ENCODE measurements at regions not wholly inside any gene's neighbourhood (a gene's known extent, or its start where the extent isn't known, plus 50 kb on each side); places are given as distances from the start of the nearest gene placed in this dataset.
"Not testable (repeated sequence)": the region's sequence is repeated elsewhere in the genome, so short reads cannot be mapped to it uniquely, and the experiment has no call there.

DNA sequence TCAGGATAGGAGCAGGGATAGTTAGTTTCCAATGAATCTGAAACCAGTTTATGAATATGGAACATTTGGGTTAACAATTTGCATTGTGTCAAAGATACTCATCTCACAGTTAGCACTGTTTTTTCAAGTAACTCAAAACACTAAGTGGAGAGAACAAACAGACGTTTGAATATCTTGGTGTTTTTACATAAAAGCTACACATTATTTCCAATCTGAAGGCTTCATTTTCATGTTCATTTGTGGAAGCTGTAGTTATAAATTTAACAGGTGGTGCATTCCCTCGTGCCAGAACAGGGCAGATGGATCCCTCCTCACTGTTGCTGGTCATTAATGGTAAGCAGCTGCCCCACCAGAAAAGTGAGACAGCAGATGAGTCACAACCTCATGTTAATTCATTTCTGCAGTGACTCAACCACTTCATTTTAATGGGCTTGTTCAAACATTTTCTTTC, 286.9 kb downstream of the TMX3 start:
- peak; percentile 69 for DNase-seq

DNA sequence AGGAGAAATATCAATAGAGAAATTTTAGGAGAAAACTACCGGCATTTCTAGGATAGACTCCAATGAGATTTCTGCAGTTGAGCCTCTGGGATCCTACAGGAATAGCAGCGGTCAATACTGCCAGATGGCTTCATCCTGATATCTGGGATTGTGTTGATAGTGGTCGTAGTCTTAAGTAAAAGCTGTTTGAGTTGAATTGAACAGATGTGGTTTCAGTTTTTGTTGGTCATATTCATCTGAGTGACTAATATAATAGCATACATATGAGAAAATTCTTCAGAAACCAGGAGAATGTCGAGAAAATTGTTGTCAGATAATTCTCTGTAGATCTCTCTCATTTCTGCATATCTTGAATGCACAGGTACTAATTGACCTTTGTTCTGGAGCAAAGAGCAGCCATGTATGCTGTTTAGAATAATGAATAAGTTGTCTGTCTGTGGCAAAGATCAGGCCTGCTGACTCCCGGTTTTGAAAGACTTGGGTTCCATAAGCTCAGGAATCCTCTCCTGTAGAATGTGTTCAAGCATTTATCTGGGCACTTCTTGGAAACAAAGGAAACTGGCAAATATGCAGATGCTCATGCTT, 288.1 kb downstream of the TMX3 start:
- peak; percentile 42 for DNase-seq

DNA sequence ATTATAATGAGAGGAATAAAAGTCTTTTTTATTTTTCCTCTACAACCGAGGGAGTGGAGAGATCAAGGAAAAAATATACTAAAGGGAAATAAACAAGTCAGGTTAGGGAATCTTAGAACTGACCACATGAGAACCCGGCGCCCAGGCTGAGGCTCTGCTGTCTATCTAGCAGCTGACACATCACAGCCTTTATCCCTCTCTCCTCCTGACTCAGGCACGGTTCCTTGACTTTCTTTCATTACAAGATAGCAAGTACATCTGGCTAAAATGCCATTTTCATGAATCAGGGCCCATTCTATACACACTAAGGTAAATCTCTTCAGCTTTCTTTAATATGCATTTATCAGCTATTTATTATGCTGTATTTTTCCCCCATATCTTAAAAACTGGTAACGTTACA, 296.0 kb downstream of the TMX3 start:
- no peak for DNase-seq

DNA sequence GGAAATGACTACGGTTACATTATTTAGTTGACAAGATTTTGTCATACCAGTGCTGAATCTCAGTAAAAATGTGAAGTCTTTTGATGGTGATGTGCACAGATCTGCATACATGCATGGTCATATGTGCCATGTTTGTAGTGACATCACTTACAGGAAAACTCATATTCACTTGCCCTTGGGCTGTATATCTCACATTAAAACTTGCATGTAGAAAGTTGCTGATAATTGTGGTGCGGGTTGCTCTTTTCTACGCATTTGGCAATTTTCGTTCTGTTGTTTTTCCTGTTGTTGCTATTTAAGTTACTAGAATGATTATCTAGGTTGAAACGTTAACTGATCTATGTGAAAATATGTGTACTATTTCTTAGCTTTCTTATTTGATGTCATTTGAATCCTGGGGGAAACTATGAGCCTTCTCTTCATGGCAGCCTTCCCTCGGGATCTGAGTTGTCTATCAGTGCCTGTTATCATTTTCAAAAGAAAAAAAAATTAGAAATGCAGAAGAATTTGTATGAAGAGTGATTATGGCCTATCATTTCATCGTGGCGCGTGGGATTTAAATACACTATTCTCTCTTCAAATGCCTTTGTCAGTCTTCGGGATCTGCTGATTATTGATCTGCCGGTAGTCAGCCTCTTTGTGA, 296.6 kb downstream of the TMX3 start:
- DNase-seq: no peak

DNA sequence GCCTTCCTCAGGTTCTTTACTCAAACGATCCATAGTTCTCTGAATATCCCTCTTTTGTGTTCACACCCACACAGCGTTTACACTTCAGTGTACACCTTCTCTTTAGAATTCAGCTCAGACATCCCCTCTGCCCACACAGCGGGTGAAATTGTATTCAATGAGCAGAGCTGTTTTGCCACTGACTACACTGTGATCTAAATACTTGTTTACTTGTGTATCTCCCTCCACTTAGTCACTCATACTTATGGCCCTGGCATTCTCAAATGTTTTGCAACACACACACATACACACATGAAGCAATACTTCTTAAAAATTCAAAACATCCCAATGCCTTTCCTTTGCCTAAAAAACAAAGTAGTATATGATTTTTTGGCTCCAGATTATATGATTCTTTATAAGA, 297.1 kb downstream of the TMX3 start:
- DNase-seq: no peak

DNA sequence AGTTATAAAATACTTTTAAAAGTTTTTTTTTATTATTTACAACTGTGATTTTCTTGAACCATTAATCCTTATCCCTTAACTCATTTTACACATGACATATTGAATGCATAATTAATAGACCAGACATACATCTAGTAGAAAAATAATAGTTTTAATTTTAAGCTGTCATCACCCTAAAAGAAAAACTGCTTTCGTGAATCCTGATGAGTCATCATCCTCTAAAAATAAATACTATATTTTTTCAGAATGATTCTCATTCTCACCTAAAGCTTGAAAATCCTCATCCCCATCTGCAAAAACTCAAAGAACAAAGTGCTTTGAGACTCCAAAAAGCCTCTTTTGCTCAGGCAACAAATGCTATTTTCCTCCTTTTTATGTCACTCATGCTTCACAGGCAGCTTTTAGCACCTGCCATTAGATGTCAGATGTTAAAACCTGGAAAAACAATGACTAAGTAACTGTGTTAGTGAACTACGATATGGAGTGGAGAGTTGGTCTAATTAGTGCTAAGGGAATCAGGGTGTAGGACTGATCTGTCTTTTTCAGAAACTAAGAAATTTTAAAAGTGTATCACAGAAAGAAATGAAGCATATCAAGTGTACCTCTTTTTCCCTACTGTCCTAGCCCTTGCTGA, 297.6 kb downstream of the TMX3 start:
- no peak for DNase-seq

DNA sequence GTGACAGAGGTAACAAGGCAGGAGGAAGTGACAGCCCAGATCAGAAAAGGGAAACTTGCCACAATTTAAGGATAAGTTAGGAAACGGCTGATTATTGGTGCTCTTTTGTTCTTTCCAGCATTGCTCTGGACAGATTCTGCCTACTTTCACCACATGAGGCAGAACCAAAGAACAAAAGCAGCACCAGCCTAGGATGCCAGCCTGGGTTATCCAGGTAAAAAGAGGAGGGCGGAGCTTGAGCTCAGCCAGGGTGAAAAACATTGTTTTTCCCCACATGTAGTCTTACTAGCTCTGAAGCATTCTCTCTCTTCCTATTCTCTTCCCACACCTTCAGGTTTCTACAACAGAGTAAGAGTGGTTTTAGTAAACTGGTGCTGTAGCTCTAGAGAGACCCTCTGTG, 300.5 kb downstream of the TMX3 start:
- no peak for DNase-seq

DNA sequence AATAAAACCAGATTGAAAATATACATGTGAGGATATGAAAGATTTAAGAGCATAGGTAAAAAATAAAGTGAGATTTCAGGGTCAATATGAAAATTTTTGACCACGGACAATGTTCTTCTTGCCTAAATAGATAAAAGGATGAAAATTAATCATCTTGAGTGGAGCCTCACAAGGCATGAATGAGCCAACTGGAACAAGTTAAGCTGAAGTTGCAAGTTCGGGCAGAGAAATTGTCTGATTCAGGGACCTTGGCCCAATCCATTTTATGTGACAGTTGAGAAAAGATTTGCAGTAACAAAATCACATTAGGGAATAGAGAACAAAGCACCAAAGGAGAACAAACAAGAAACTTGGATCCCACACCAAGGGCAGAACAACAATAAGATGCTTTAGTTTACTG, 305.3 kb downstream of the TMX3 start:
- no peak for DNase-seq

DNA sequence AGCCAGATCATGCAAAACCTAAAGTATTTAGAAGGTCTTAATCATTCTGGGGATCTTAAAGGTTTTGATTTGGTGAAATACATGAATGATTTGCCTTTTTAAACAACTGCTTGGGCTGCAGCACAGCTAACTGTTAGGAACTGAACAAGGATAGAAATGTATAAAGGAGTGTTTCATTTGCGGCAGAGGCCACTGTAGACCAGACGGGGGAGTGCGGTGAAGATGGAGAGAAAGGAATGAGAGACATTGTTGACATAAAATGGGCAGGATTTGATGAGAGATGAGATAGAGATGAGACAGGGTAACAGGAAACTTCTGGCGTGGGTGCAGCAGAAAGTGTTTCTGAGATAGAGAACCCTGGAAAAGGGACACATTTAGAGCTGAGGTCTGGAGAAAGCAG, 308.1 kb downstream of the TMX3 start:
- no peak for DNase-seq

DNA sequence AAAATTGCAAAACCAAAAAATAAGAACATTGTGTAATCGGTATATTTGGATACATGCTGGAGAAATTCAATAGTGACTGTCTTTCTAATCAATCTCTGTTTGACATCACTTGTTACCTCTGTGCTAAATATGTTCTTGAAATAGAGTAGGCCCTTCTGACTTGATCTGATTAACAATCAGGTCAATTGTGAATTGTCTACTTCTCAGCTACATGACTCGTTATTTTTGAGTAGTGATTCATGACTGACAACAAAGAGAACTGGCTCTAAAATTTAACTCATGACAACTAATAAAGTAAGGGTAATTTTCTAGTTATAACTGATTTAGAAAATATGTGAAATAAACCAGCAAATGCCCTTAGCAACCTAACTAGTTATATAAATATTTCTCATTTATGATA, 312.1 kb downstream of the TMX3 start:
- no peak for DNase-seq

DNA sequence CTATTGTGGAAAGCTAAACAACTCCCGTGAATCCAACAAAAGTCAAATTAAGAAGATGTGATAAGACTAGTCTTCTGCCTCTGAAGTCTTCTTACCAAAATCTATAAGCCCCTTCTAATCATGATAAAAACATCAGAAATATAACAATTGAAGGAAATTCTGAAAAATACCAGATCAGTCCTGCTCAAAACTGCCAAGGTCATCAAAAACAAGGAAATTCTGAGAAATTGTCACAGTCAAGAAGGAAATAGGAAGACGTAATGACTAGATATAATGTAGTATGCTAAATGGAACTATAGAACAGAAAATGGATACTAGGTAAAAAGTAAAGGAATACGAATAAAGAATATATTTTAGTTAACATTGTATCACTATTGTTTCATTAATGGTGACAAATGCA, 314.0 kb downstream of the TMX3 start:
- no peak for DNase-seq

DNA sequence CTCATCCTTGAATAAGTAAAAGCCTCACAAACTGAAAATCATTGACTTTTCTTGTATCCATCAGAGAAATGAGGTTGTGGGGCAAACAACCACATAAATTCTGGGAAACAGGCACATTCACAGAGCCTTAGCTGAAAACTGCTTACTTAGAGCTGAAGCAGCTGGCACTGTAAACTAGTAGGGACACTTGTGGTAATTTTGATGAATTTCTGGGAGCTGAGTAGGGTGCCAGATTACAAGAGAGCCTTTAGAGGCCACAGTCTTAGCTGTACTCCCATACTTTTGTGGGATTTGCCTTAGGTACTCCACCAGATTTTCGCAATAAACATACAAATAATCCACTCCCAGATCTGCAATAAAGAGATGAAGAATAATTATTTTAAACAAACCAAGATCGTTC, 315.2 kb downstream of the TMX3 start:
- DNase-seq: peak; percentile 13

DNA sequence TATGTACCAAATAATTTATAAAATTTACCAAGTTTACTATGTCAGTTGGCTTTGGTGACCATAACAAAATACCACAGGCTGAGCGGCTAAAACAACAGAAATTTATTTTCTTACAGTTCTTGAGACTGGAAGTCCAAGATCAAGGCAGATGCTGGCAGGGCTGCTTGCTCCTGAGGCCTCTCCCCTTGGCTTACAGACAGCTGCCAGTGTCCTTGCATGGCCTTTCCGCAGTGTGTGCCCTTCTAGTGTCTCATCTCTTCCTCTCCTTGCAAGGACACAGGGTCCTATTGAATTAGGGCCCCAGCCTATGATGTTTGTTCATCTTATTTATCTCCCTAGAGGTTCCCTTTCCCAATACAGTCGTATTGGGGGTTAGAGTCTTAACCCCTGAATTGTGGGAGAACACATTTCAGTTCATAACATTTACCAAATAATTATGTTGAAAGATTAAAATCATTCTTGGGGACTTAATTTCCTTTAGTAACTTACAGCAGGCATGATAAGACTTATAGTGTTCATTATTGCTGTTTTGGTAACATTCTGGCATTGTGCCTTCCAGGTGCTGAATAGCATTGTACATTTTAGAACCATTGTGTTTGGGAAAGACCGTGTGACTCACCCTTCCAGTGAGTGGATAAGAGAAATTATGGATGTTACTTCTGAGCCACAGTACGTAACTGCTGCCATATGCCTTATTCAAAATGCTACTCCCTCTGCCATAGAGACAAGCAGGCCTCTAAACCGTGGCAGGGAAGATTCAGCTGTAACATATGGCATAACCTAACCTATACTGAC, 317.5 kb downstream of the TMX3 start:
- DNase-seq: peak; percentile 6

DNA sequence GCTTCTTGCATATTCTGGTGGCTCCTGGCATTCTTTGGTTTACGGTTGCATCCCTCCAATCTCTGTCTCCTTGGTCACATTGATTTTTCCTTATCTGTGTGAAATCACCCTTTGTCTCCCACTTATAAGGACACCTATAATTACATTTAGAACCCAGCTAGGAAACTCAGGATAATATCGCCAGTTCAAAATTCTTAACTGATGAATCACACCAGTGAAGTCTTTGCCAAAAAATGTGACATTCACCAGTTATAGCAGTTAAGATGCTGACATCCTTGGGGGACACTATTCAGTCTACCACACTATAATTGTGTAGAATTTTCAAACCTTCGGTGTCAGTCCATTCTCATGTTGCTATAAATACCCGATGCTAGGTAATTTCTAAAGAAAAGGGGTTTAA, 320.2 kb downstream of the TMX3 start:
- DNase-seq: no peak

DNA sequence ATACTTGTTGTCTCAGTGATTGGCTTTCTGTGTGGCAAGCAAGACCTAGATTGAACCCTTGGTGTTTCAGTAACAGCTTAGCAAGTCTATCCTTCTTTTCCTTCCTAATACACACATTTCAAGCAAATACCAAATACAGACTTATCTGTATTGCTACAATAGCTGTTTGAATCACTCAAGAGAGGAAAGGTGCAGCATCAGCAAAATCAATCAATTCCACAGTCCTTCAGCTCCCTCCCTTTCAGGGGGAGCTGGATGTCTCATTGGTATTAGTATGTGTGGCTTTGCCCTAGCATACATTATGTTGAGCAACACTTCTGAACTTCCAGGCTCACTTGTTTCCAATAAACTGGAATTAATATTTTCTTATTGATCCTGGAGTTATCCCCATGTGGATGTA, 323.1 kb downstream of the TMX3 start:
- no peak for DNase-seq

DNA sequence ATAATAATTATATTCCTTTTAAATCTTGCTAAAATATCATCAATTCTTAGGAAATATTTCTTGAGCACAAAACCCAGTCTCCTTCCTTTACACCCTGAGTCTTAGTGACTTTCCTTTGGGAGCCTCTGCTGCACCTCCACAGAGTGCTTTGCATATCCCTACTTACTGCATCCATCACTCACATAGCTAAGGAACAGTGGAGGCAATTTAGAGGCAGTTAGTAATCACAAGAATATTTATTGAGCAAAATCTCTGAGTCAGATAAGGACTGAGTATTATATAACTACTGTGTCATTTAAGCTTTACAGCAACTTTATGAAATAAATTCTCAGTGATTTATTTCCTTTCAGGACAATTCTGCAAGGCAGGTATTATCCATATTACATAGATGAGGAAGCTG, 327.7 kb downstream of the TMX3 start:
- peak; percentile 12 for DNase-seq

DNA sequence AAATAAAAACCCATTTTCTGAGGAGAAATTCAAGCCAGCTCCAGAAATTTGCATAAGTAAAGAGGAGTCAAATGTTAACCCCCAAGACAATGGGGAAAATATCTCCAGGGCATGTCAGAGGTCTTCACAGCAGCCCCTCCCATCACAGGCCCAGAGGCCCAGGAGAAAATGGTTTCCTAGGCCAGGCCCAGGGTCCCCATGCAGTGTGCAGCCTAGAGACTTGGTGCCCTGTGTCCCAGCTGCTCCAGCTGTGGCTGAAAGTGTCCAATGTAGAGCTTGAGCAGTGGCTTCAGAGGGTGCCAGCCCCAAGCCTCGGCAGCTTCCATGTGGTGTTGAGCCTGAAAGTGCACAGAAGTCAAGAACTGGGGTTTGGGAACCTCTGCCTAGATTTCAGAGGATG, 330.9 kb downstream of the TMX3 start:
- not testable (repeated sequence) for DNase-seq

DNA sequence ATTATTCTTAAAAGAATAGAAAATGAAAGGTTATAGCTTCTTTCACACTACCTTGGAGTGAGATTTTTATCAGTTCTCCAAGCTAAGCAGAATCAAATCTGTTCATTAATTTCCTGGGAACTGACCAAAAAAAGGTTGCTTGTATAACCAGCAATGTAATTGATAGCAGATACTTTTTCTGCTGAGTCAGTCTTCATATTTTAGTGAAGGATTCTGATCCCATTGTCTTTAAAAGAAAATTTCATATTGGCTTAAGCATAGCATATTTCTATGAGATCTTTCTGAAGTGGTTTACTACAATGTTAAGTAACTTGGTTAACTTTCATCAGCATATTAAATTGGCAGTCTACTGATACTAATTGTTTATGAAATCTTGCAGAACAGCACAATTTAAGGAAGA, 338.0 kb downstream of the TMX3 start:
- no peak for DNase-seq

DNA sequence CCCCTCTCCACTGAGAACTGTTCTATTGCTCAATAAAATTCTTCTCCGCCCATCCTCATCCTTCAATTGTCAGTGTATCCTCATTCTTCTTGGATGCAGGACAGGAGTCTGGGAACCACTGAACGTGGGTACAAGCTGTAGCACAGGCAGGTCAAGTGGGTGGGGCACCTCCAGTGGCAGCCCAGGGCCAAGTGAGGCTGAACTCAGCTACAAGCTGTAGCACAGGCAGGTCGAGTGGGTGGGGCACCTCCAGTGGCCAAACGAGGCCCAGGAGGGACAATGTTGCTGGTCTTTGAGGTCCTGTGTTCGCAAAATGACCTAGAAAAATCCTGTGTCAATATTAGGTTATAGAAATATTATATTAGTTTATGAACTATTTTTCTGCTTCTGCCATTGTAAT, 352.0 kb downstream of the TMX3 start:
- no peak for DNase-seq

DNA sequence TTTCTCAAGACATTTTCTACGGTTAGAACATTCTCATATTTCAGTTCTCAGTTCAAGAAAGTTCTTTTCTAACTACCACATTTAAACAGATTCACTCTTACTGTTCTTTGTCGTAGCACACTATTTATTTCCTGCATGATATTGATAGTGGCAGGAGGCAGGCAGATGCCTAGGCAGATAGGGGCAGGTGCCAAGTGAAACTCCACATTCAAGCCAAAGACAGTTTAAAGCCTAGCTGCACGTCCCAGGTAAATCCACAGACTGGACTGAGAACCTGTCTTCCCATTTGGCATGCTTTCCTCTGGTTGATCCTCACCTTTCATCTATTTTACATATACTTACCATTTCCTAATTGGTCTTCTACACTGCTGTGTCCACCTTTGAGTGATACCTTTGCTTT, 359.3 kb downstream of the TMX3 start:
- DNase-seq: no peak

DNA sequence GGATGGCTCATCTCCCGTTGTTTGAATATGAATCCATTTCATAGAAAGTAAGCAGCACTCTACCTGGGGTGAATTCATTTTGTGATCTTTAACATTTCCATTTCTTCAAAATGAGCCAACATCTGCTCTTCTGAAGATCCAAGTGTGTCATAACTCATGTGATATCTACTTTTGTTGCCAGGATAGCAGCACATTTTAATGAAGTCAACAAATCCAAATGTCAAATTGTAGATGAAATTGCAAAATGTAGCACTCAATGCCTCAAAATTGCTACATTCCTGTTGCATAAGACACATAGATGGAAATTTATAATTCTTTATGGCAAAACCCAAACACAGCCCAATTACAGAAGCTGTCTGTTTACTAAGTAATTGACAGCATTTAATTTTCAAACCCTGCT, 360.7 kb downstream of the TMX3 start:
- DNase-seq: no peak

DNA sequence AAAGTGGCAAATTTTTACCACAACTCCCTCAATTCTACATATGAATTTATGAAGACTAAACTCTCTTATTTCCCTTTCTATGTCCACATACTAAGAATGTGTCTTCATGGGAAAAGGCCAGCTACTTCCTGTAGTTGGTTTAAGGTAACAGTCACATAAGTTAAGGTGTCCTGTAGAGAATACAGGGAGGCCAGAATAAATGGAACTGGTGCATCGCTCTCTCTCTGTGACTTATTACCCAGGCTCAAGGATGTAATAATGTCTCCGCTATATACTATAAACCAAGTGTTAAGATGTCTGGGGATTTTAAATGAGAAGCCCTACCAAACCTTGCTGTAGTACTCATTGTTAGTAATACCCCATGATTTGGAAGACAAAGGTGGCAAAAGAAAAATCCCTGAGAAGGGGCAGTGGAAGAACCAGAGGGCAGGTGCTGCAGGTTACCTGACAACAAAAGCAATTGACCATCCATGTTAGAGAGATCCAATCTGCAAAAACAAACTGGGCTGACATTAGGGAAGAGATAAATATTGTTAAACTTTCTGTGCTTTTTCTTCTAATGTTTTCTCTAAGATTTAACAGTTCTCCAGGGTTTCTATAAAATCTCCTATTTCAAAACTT, 372.8 kb downstream of the TMX3 start:
- no peak for DNase-seq

DNA sequence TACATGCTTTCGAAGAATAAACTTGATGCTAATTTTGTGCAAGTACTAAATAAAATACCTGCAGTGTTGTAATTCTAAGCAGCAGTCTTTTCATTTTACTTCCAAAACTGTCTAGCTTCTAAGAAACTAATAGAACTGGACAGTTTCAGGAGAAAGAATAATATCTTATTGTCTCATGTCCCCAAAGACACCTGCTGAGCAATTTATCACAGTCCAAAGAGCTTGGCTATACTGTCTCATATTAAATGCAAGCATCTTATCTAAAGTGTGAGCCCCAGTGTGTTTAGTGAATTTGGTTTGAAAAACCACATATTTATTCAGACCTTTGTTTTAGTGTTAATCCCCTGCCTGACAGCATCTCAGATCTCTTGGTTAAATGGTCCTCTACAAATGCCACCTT, 374.3 kb downstream of the TMX3 start:
- DNase-seq: no peak

DNA sequence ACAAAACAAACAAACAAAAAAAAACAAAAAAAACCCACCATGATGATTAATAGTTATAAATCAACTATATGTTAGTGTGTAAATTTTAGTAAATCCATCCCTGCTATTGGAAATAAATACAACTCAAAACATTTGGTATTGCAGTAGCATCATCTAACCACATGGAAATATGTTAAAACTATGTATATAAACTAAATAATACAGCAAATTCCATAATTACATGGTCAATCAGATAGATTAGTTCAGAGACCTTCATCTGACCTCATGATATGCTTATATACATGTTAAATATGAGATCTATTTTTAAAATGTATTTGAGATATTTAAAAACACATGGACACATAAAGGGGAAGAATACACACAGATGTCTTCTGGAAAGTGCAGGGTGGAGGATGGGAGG, 384.2 kb downstream of the TMX3 start:
- peak; percentile 5 for DNase-seq
